Fibroblast of villous mesenchyme (primary cell): ENCODE measurements at regions not wholly inside any gene's neighbourhood (a gene's known extent, or its start where the extent isn't known, plus 50 kb on each side); places are given as distances from the start of the nearest gene placed in this dataset. TPM values are rescaled to one million over a fixed set of nuclear protein-coding genes. Genes with fewer than 3 reads are reported as not detected.
"Not testable (repeated sequence)": the region's sequence is repeated elsewhere in the genome, so short reads cannot be mapped to it uniquely, and the experiment has no call there.

ENCODE experiments used
- DNase-seq: peaks from one replicate; pipeline ENCODE4 v3.0.0-alpha.2; 2010; ENCODE audit warnings: low read depth
- H3K4me3 ChIP-seq: 2 replicates; pipeline ENCODE4 v1.5.1; 2011; ENCODE audit warnings: low read depth, mild to moderate bottlenecking, low read length
- CTCF ChIP-seq: IDR thresholded peaks from 2 replicates; pipeline ENCODE4 v1.5.1; 2012; ENCODE audit warnings: low read depth, mild to moderate bottlenecking, low read length; ENCODE audit not compliant: insufficient read depth
- small RNA-seq: library from RNA; depleted of rRNA; stranded (forward); fragments of <200 nt; gene quantifications from one replicate; pipeline ENCODE3, GENCODE V24; 2012

DNA sequence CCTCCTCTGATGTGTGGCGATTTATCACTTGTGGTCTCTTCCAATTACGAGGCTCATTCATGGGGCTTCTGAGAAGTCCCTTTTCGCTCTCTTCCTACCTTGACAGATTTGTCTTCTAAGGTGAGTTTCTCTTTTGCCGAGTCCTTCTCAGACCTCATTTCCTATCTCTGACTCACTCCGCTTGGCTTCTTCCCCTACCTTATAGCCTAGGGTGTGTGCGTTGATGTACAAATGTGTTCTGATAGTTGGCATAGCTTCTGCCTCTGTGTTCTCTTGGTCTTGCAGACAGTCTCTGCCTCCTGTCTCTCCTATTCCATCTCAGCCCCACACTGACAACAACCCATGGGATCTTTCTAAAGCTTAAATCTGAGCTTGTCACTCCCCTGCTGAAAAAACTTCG is 56.9 kb upstream of the SHB start:
- no peak for TF ChIP-seq CTCF
- H3K4me3 ChIP-seq = no peak overlapping the region
- no peak for DNase-seq

DNA sequence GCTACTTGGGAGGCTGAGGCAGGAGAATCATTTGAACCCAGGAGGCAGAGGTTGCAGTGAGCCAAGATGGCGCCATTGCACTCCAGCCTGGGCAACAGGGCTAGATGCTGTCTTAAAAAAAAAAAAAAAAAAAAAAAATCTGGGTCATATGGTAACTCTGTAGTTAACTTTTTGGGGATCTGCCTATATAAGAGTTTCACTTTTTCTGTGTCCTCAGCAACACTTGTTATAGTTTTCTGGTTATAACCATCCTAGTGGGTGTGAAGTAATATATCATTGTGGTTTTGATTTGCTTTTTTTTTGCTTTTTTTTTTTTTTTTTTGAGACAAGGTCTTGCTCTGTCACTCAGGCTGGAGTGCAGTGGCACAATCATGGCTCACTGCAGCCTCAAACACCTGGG is 54.3 kb upstream of the SHB start:
- H3K4me3 ChIP-seq, DNase-seq: not testable (repeated sequence)

DNA sequence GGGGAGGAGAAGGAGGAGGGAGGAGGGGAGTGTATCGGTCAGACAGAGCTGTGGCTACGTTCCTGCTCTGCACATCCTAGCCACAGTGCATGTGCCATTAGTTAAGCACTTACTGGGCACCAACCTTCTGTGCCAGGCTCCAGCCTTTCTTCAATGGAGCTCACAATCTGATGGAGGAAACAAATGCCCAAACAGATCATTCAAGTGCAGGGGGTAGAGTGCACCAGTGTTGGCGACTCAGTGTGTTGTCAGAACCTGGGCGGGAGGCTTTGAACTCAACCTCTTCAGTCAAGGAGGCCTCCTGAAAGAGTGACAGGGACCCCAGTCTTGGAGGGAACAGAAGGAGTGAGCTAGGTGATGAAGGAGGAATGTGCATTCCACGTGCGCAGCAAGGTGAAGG is 51.9 kb upstream of the SHB start:
- no peak for TF ChIP-seq CTCF

GRCh38 chr9:38119560-38120236 is 50.7 kb upstream of the SHB start:
- DNase-seq = no peak
- no peak for TF ChIP-seq CTCF
- H3K4me3 ChIP-seq = no peak overlapping the region

More for the DNA sequence above, 51.9 kb upstream of the SHB start:
- H3K4me3 ChIP-seq = no peak overlapping the region
- no peak for DNase-seq

DNA sequence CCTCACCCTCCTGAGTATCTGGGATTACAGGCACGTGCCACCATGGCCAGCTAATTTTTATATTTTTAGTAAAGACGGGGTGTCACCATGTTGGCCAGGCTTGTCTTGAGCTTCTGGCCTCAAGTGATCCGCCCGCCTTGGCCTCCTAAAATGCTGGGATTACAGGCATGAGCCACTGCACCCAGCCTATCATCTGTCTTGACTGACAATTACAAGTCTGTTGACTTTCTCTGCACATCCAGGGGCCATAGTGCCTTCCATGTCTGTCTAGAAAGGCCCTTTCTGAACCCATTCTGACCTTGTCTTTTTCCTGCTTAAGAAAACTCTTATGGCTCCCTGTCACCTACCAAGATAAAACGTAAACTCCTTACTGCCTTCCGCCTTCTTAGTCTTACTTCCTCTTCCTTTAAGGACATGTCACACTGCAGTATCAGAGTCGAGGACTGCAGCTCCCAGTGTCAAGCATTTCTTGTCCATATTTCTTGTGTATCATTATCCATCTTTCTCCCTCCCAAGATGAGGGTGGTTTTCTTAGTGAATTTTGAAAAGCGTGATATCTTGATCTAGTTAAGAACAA is 49.9 kb upstream of the SHB start:
- no peak for TF ChIP-seq CTCF
- no peak for DNase-seq
- no peak overlapping the region for H3K4me3 ChIP-seq

Small RNA genes in the stretch of these regions (small RNA-seq; reads per million reads assigned to genes)
- not detected for gene RF00096
